H1 (cell line): ENCODE measurements at regions not wholly inside any gene's neighbourhood (a gene's known extent, or its start where the extent isn't known, plus 50 kb on each side); places are given as distances from the start of the nearest gene placed in this dataset.

ENCODE experiments used
- CTCF ChIA-PET: fragments of 300-600 bp; sonication (Branson Sonifier 250); formaldehyde crosslinking; loops from one replicate; lab custom pipeline; 2021; ENCODE audit not compliant: partially characterized antibody; lab: Charles Lee
- POLR2A ChIA-PET: fragments of 300-600 bp; sonication (Branson Sonifier 250); formaldehyde crosslinking; loops from one replicate; lab custom pipeline; 2021; ENCODE audit warnings: inconsistent platforms; ENCODE audit not compliant: partially characterized antibody; lab: Charles Lee
- DNase-seq, 2 experiments: peaks; one replicate each; pipeline versions ENCODE4 v3.0.0 to v3.0.0-alpha.2; 2010 to 2022; ENCODE audit warnings: low spot score in 2 of 2, low read depth in 1 of 2, mixed read lengths in 1 of 2
- FAIRE-seq: peaks from 2 replicates; lab custom pipeline; 2011; peaks lifted over from hg19 to GRCh38; lab: Jason Lieb, UNC
- H2AFZ ChIP-seq: 2 replicates; pipeline ENCODE4 v1.8.1; 2012; ENCODE audit warnings: low read length, inconsistent platforms
- H2AK5ac ChIP-seq: 2 replicates; pipeline ENCODE4 v1.6.1; 2013; ENCODE audit warnings: low read depth, low read length
- H2BK120ac ChIP-seq: replicated peaks from 2 replicates; pipeline ENCODE3; 2013; ENCODE audit warnings: low read depth, low read length, inconsistent platforms
- H2BK12ac ChIP-seq: 2 replicates; pipeline ENCODE4 v1.6.1; 2013; ENCODE audit warnings: low read depth, low read length
- H2BK15ac ChIP-seq: 2 replicates; pipeline ENCODE4 v1.6.1; 2013; ENCODE audit warnings: low read length
- H2BK20ac ChIP-seq: 2 replicates; pipeline ENCODE4 v1.6.1; 2013; ENCODE audit warnings: low read length
- H2BK5ac ChIP-seq: 2 replicates; pipeline ENCODE4 v1.6.1; 2013; ENCODE audit warnings: low read depth, low read length
- H3K14ac ChIP-seq: 2 replicates; pipeline ENCODE4 v1.6.1; 2013; ENCODE audit warnings: inconsistent platforms; ENCODE audit not compliant: insufficient read length
- H3K18ac ChIP-seq: 2 replicates; pipeline ENCODE4 v1.6.1; 2013; ENCODE audit warnings: low read length; ENCODE audit errors: extremely low read depth
- H3K23ac ChIP-seq: 2 replicates; pipeline ENCODE4 v1.6.1; 2013; ENCODE audit warnings: inconsistent platforms; ENCODE audit not compliant: insufficient read length
- H3K23me2 ChIP-seq: 2 replicates; pipeline ENCODE4 v1.6.1; 2013; ENCODE audit warnings: low read depth, low read length
- H3K27ac ChIP-seq: 2 replicates; pipeline ENCODE4 v1.6.1; 2011; ENCODE audit warnings: low read depth, low read length, inconsistent platforms
- H3K27me3 ChIP-seq, 4 experiments: replicated peaks in 1 of 4; 1 replicate in 1 of 4; 2 replicates in 3 of 4; pipeline versions ENCODE4 v1.6.1 to v1.8.1; 2011 to 2013; ENCODE audit warnings: low read length in 3 of 4, mild to moderate bottlenecking in 3 of 4, inconsistent platforms in 2 of 4, mixed read lengths in 2 of 4, moderate library complexity in 1 of 4; ENCODE audit not compliant: control insufficient read depth in 3 of 4, insufficient read depth in 3 of 4; ENCODE audit errors: extremely low read depth in 1 of 4
- H3K36me3 ChIP-seq, 4 experiments: 2 replicates each; pipeline versions ENCODE4 v1.6.1 to v1.8.1; 2011 to 2013; ENCODE audit warnings: mild to moderate bottlenecking in 4 of 4, low read length in 3 of 4, moderate library complexity in 2 of 4, control low read depth in 1 of 4, inconsistent platforms in 1 of 4; ENCODE audit not compliant: insufficient read depth in 4 of 4, control insufficient read depth in 2 of 4
- H3K4ac ChIP-seq: replicated peaks from 2 replicates; pipeline ENCODE3; 2013; ENCODE audit warnings: low read length, low read depth, mixed read lengths, inconsistent platforms; ENCODE audit not compliant: insufficient read length
- H3K4me1 ChIP-seq, 4 experiments: replicated peaks in 1 of 4; 1 replicate in 1 of 4; 2 replicates in 3 of 4; pipeline versions ENCODE4 v1.6.1 to v1.8.1; 2011 to 2013; ENCODE audit warnings: low read length in 3 of 4, inconsistent platforms in 2 of 4, mixed read lengths in 1 of 4; ENCODE audit not compliant: insufficient read depth in 4 of 4, control insufficient read depth in 3 of 4
- H3K4me2 ChIP-seq, 2 experiments: 2 replicates each; pipeline versions ENCODE4 v1.6.1 to v1.8.1; 2011 to 2013; ENCODE audit warnings: low read depth in 2 of 2, low read length in 2 of 2, control low read depth in 1 of 2, inconsistent platforms in 1 of 2, mild to moderate bottlenecking in 1 of 2; ENCODE audit not compliant: insufficient read depth in 1 of 2
- H3K4me3 ChIP-seq, 4 experiments: fragments of 200-600, 300-600 bp in 1 of 4; sonication (generic), shearing (Covaris generic), sonication (Bioruptor Twin) in 1 of 4; 2 replicates each; pipeline versions ENCODE4 v1.5.1 to v1.8.1; 2011 to 2016; ENCODE audit warnings: low read length in 4 of 4, low read depth in 3 of 4, control low read depth in 2 of 4, inconsistent platforms in 2 of 4, mild to moderate bottlenecking in 2 of 4, mixed read lengths in 1 of 4, moderate library complexity in 1 of 4; ENCODE audit not compliant: insufficient read depth in 2 of 4; ENCODE audit errors: extremely low read depth in 1 of 4
- H3K56ac ChIP-seq: replicated peaks from 2 replicates; pipeline ENCODE3; 2013; ENCODE audit warnings: low read depth, mild to moderate bottlenecking, mixed read lengths, low read length, inconsistent platforms; ENCODE audit not compliant: insufficient read length
- H3K79me1 ChIP-seq: 2 replicates; pipeline ENCODE4 v1.6.1; 2013; ENCODE audit warnings: low read depth, low read length, control low read depth
- H3K79me2 ChIP-seq, 2 experiments: 2 replicates each; pipeline versions ENCODE4 v1.6.1 to v1.8.1; 2012 to 2013; ENCODE audit warnings: low read length in 2 of 2, mild to moderate bottlenecking in 2 of 2, inconsistent platforms in 1 of 2; ENCODE audit not compliant: insufficient read depth in 2 of 2, control insufficient read depth in 1 of 2
- H3K9ac ChIP-seq, 4 experiments: replicated peaks in 1 of 4; 1 replicate in 1 of 4; 2 replicates in 3 of 4; pipeline versions ENCODE4 v1.6.1 to v1.8.1; 2011 to 2013; ENCODE audit warnings: low read depth in 3 of 4, low read length in 3 of 4, control low read depth in 2 of 4, mild to moderate bottlenecking in 2 of 4, moderate library complexity in 2 of 4, inconsistent platforms in 1 of 4; ENCODE audit errors: extremely low read depth in 1 of 4
- H3K9me3 ChIP-seq, 2 experiments: 2 replicates each; pipeline versions ENCODE4 v1.6.1 to v1.8.1; 2012 to 2013; ENCODE audit warnings: mild to moderate bottlenecking in 2 of 2, moderate library complexity in 2 of 2, control low read depth in 1 of 2, inconsistent platforms in 1 of 2, low read depth in 1 of 2, low read length in 1 of 2, mixed read lengths in 1 of 2; ENCODE audit not compliant: insufficient read depth in 2 of 2
- H4K20me1 ChIP-seq, 2 experiments: replicated peaks in 1 of 2; 2 replicates each; pipeline versions ENCODE3 to v1.8.1; 2011 to 2013; ENCODE audit warnings: inconsistent platforms in 2 of 2, low read length in 2 of 2, mild to moderate bottlenecking in 1 of 2; ENCODE audit not compliant: insufficient read depth in 2 of 2, control insufficient read depth in 1 of 2
- H4K5ac ChIP-seq: 2 replicates; pipeline ENCODE4 v1.6.1; 2013; ENCODE audit warnings: low read length, low read depth, mixed read lengths, inconsistent platforms; ENCODE audit not compliant: insufficient read length
- H4K8ac ChIP-seq: 2 replicates; pipeline ENCODE4 v1.8.0; 2013; ENCODE audit warnings: mild to moderate bottlenecking, moderate library complexity, low read length, inconsistent platforms; ENCODE audit not compliant: insufficient read depth; ENCODE audit errors: extremely low read depth
- H4K91ac ChIP-seq: replicated peaks from 2 replicates; pipeline ENCODE3; 2013; ENCODE audit warnings: low read length, mixed read lengths, inconsistent platforms; ENCODE audit not compliant: insufficient read length
- ASH2L ChIP-seq: fragments of 200-600, 300-600 bp; sonication (generic); IDR thresholded peaks from one replicate; pipeline ENCODE4 v1.7.1; 2017; ENCODE audit warnings: low read length
- CTCF ChIP-seq, 3 experiments: IDR thresholded peaks; 1 replicate in 2 of 3; 2 replicates in 1 of 3; pipeline versions ENCODE4 v1.5.1 to v1.6.1; 2011; ENCODE audit warnings: low read length in 3 of 3, mild to moderate bottlenecking in 3 of 3, inconsistent platforms in 2 of 3, low read depth in 1 of 3, moderate library complexity in 1 of 3; ENCODE audit not compliant: insufficient read depth in 1 of 3; ENCODE audit errors: control extremely low read depth in 1 of 3
- EGR1 ChIP-seq: IDR thresholded peaks from 2 replicates; pipeline ENCODE4 v1.6.1; 2011; ENCODE audit warnings: low read depth, low read length, borderline replicate concordance
- JUND ChIP-seq: IDR thresholded peaks from 2 replicates; pipeline ENCODE4 v1.6.1; 2011; ENCODE audit warnings: mild to moderate bottlenecking, improper control_type of control experiment, low read length
- KDM4A ChIP-seq: IDR thresholded peaks from one replicate; pipeline ENCODE4 v1.7.1; 2012; ENCODE audit warnings: low read depth, mild to moderate bottlenecking, moderate library complexity, low read length, inconsistent platforms; ENCODE audit not compliant: severe bottlenecking
- PHF8 ChIP-seq: fragments of 200-600 bp; sonication (generic); conservative IDR thresholded peaks from 2 replicates; pipeline ENCODE4 v1.7.1; 2012; ENCODE audit warnings: low read depth, mild to moderate bottlenecking, inconsistent platforms, low read length, moderate library complexity
- RFX5 ChIP-seq: IDR thresholded peaks from 2 replicates; pipeline ENCODE4 v1.6.1; 2011; ENCODE audit warnings: low read depth, low read length, improper control_type of control experiment, borderline replicate concordance
- SAP30 ChIP-seq: fragments of 300-600 bp; sonication (generic); IDR thresholded peaks from 2 replicates; pipeline ENCODE4 v1.7.1; 2012; ENCODE audit warnings: low read length, moderate library complexity, mild to moderate bottlenecking, inconsistent platforms; ENCODE audit not compliant: insufficient read depth, insufficient replicate concordance
- SIRT6 ChIP-seq: IDR thresholded peaks from one replicate; pipeline ENCODE4 v1.7.1; 2012; ENCODE audit warnings: low read length, inconsistent platforms
- SP4 ChIP-seq: IDR thresholded peaks from 2 replicates; pipeline ENCODE4 v1.6.1; 2012; ENCODE audit warnings: low read length, inconsistent platforms
- SRF ChIP-seq: IDR thresholded peaks from 2 replicates; pipeline ENCODE4 v1.6.1; 2011; ENCODE audit warnings: mild to moderate bottlenecking, low read depth, low read length, moderate library complexity
- TEAD4 ChIP-seq: IDR thresholded peaks from 2 replicates; pipeline ENCODE4 v1.6.1; 2012; ENCODE audit warnings: low read depth, low read length, inconsistent platforms, mixed read lengths
- WGBS, 2 experiments: shearing (Covaris generic) in 1 of 2; methylation state at CpG; one replicate each; pipeline versions ENCODE4 v1.1.6 to v1.1.7; 2013 to 2015; ENCODE audit warnings: low lambda C conversion rate in 2 of 2, mixed read lengths in 2 of 2, inconsistent platforms in 1 of 2, low coverage in 1 of 2, missing lambda C conversion rate in 1 of 2; ENCODE audit not compliant: insufficient replicate concordance in 2 of 2, insufficient coverage in 1 of 2, insufficient read length in 1 of 2; ENCODE audit errors: extremely low coverage in 1 of 2, missing lambda C conversion rate in 1 of 2; 5-methylcytosine and 5-hydroxymethylcytosine counted together

- TF ChIP-seq RFX5 = no peak
- TF ChIP-seq PHF8 = no peak
- no peak for TF ChIP-seq JUND
- no peak for TF ChIP-seq TEAD4
- no peak for TF ChIP-seq SRF
- TF ChIP-seq SP4 = no peak
- TF ChIP-seq EGR1 = no peak
- TF ChIP-seq CTCF (IDR thresholded peaks at IDR 0.05; ENCODE audit: control extremely low read depth in 1 of 3, insufficient read depth in 1 of 3, low read depth in 1 of 3, low read length in 3 of 3) = no peak
- TF ChIP-seq ASH2L = no peak
- TF ChIP-seq SIRT6 = no peak
- no peak for TF ChIP-seq SAP30
- no peak for TF ChIP-seq KDM4A
- Histone ChIP-seq H3K9me3 (no peaks in the 10 kb centered on the region), H2AFZ (no peak overlapping the region), H3K23ac (no peak overlapping the region), H3K27ac (no peak overlapping the region), H3K4ac (no peak overlapping the region), H4K91ac (no peak overlapping the region), H3K23me2 (peaks cover 1% of the 10 kb centered on the region; the same call in 1 of the 2 replicates), H2BK12ac (no peak overlapping the region), H2BK15ac (no peak overlapping the region), H3K27me3 (no peaks in the 10 kb centered on the region), H4K20me1 (no peaks in the 10 kb centered on the region), H3K36me3 (no peaks in the 10 kb centered on the region), H4K8ac (no peak overlapping the region), H3K79me1 (no peaks in the 10 kb centered on the region), H3K4me3 (no peak overlapping the region), H3K79me2 (no peaks in the 10 kb centered on the region), H3K9ac (no peak overlapping the region), H3K14ac (no peak overlapping the region), H2BK5ac (no peak overlapping the region), H3K56ac (no peak overlapping the region), H4K5ac (no peak overlapping the region), H3K4me2 (no peak overlapping the region), H2BK120ac (no peak overlapping the region), H2AK5ac (no peak overlapping the region), H3K18ac (no peak overlapping the region), H3K4me1 (no peaks in the 10 kb centered on the region), H2BK20ac (no peak overlapping the region)
- CTCF ChIA-PET = no interaction called here
- DNase-seq (no peak), FAIRE-seq (no peak)
- POLR2A ChIA-PET = no interaction called here
- WGBS, 2 experiments = 99% methylated on average over 4 of the region's 4 CpGs; no CpG with 5 or more reads in 1 of the 2 experiments
Measured at GRCh38 chr1:208343226-208343625, 99.0 kb upstream of the PLXNA2 start.
